A673 (cell line): ENCODE measurements at regions not wholly inside any gene's neighbourhood (a gene's known extent, or its start where the extent isn't known, plus 50 kb on each side); places are given as distances from the start of the nearest gene placed in this dataset.

Experiments
- CTCF ChIP-seq: fragments of 300-800, 200-600 bp; sonication (generic); conservative IDR thresholded peaks from 2 replicates; pipeline ENCODE4 v1.5.1; 2017; ENCODE audit warnings: low read depth, mild to moderate bottlenecking, antibody characterized with exemption, low read length, moderate library complexity, mixed read lengths
- EZH2 ChIP-seq: fragments of 200-600 bp; sonication (generic); IDR thresholded peaks from 2 replicates; pipeline ENCODE4 v1.6.1; 2017; ENCODE audit warnings: borderline replicate concordance, low read depth, mild to moderate bottlenecking, mixed read lengths, antibody characterized with exemption, low read length; ENCODE audit not compliant: poor library complexity, severe bottlenecking

- TF ChIP-seq CTCF (peak; percentile 33), EZH2 (no peak)
Observed at GRCh38 chr4:23966725-23967124, 76.9 kb upstream of the PPARGC1A start.
